ENCODE measurements at regions not wholly inside any gene's neighbourhood (a gene's known extent, or its start where the extent isn't known, plus 50 kb on each side); places are given as distances from the start of the nearest gene placed in this dataset.
A peak's percentile ranks its signal among the peaks of the same experiment; 100 is the strongest.

DNA sequence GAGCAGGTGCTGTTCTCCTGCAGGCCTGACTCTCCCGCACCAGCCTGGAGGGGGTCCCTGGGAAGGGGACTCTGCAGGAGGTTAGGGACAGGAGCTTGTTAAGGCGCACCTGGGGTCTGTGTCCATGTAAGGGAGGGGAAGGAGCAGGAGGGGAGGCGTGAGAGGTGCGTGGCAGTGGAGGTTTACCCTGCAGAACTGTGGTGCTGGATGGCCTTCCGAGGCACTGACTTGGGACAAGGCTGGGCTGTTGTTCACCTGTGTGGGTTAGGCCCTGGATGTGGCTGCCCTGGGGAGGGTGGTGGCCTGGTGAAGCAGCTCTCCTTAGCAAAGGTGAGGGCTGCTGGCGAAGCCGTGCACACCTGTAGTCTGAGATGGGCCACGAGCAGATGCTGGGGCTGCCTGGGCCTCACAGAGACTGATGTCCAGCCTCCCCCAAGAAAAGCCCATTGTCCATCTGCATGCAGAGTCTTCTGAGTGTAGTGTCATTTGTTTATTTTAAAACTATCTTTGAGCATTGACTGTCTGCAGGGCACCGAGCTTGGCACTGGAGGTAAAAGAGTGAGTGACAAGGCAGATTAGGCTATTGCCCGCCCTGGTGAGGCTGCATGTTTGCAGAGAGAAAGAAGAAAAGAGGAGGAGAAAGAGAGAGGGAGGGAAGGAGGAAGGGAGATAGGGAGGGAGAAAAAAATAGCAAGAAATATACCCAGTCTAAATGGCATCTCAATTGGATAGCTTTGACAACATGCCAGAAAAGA is 225.3 kb downstream of the GLRX3 start:
- peak in 3 of 42 donors; percentile 11 to 33 (median 13) for DNase-seq

DNA sequence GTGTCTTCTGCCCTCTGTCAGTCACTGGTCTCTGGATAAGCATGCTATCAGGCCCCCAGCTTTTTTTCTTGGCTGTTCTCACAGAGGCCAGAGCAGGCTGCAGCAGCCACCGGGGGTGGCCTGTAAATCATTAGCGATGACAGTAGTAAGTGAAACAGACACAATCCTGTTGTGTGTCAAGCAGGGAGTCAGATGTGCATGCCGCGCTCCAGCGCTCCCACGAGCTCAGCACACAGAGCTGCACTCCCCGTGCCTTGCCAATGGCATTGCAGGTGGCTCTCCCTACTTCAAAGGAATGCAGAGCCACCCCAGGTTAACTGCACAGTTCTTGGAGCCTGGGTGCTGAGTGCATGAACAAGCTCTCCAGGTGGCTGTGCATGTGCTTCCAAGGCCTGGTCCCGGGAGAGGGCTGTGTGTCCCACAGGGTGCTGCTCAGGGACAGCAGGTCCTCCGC is 226.1 kb downstream of the GLRX3 start:
- intact Hi-C loops (cut with DNase I): no loop called here
- peak in 2 of 42 donors; percentile 13 to 21 for DNase-seq

More for the DNA sequence above, 225.3 kb downstream of the GLRX3 start:
- intact Hi-C loops (cut with DNase I): no loop called here

DNA sequence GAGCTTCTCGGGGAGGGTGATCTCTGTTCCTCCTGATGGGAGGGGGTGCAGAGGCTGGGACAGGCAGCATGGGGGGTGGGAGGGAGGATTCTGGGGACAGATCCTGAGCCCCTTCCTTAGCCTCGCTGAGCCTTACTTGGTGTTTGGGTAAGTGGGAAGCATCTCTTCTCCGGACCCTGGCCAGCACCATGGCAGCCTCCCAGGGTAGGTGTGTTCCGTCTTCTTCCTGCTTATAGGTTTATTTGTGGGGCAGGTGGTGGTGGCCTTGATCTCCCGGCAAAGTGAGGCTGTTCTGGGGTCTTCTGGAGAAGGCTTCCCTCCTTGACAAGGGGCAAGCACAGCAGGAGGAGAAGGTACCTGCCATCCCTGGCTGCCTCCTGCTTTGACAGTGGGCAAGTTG is 226.9 kb downstream of the GLRX3 start:
- intact Hi-C loops (cut with DNase I): no loop called here
- peak in 1 of 42 donors; percentile 9 for DNase-seq

DNA sequence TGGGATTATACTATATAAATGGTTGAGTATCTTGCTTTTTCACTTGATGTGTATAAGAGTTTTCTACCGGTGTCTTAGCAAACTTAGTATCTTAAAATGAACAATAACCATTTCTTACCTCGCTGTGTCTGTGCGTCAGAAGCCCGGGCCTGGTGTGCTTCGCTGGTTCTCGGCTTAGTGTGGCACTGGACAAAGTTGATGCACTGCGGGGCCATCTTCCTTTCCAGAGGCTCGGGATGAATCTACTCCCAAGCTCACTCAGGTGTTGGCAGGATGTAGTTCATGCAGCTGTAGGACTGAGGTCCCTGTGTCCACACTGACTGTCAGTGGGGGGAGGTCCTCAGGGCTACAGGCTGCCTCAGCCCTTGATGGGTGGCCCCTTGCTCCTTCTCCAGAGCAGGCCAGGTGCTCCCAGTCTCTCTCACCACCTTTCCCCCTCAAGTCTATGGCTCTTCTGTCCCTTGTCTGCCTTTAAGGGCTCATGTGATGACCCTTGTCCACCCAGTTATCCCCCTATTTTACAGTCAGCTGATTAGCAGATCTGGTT is 227.8 kb downstream of the GLRX3 start:
- intact Hi-C loops (cut with DNase I): no loop called here
- peak in 1 of 42 donors; percentile 19 for DNase-seq

DNA sequence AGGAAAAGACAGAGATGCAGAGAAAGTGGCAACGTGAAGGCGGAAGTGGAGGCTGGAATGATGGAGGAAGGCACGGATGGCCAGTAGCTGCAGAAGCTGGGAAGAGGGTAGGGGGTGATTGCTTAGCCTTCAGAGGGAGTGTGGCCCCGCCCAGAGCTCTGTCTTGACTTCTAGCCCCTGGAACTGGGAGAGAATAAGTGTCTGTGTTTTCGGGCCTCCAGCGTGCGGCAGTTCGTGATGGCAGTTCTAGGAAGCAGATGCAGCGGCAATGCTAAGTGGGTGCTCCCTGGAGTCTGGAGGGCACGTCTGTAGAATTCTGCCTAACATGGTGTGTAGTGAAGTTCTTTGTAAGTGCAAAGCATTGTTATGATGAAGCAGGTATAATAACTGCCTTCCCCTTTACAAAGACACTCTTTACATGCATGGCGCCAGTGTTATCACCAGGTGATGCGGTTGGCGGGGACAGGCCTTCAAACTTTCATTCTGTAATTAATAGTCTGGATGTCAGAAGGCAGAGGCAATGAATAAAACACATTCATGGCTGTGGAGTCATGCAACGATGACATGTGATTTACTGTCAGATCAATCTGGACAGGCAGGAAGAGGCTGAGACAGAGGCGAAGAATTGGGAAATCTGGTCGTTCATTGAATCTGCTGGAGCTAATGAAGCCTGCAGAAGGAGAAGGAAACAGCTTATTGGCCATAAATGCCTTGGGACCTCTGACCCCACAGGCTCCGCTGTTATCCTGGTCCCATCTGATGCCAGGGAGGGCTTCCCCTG is 228.6 kb downstream of the GLRX3 start:
- intact Hi-C loops (cut with DNase I): no loop called here
- peak in 1 of 42 donors; percentile 11 for DNase-seq

DNA sequence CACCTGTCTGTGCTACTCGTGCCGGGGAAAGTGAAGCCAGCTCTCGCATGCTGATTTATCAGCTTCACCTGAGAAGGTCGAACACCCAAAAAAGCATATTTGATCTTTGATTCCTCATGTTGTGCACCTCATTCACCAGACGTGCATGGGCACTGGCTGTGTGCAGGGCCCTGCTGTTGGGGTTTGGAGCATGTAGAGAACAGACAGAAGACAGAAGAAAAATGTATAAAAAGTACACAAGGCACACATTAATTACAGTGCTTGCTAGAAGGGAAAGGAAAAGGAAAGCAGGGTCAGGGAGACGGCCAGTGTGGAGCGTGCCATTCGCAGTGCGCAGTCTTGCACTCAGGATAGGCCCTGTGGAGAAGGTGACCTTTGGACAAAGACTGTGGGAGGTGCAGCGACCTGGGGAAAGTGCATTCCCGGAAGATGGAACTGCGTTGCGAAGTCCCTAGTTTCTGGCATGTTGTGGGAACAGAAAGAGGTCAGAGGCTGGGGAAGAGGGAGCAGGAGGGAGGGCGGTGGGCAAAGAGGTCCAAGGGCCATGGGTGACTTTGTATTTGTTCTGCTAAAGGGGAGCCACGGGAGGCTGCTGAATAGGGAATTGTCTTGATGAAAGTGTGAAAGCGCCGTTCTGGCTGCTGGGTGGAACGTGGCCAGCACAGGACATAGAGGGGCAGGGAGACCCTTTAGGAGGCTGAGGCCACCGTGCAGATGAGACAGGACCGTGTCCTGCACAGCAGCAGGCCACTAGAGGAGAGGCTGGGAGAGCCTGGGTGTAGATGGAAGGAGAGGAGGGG is 232.8 kb downstream of the GLRX3 start:
- intact Hi-C loops (cut with DNase I): no loop called here
- DNase-seq: peak in 1 of 42 donors; percentile 18

DNA sequence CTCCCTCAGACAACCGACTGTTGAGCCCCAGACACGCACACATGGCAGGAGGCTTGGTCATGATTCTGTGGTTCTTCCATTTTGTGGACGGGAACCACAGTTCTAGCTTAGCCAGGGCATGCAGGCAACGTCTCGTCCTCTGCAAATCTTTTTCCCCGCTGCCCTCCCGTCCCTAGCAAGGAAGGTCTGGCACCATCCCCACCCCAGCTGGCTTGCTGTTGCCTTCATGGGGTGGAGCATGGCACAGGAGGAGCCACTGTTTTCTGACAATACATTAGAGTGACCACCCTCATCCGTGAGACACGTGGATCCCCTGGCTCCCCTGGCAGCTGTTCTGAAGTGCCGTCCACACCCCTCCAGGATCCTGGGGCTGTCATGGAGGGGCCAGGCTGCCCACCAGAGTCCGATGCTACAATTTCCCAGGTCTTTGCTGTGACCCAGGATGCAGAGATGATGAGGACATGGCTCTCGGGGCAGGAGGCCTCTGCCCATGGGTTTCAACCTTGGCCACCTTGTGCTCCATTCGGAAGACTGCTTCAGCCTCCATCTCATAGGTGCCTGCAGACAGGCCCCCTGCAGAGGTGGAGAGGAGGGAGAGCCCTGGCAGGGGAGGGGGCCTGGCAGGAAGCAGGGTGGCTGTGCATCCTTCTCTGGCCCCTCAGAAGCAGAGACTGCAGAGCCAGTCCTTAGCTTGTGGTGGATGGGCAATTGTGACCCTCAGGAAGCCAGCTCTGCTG is 233.6 kb downstream of the GLRX3 start:
- intact Hi-C loops (cut with DNase I): no loop called here
- DNase-seq: no peak

DNA sequence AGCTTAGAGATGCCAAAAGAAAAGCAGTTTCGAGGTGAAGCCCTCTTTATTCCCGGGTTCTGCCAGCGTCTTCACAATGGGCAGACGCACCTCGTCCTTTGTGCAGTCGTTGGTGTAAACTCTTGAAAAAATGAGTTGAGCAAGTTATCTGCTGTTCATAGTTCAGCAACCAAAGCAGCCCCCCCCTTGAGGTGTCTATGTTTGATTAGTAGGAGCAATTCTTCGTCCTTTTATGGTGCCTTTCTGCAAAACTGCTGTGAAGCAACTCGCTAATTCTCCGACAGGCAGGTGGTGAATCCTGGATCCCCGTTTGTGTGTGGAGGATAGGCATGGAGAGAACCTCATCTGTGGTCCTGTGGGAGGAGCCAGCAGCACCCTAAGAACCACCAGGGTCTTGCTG is 234.5 kb downstream of the GLRX3 start:
- DNase-seq: no peak
- intact Hi-C loops (cut with DNase I): no loop called here

DNA sequence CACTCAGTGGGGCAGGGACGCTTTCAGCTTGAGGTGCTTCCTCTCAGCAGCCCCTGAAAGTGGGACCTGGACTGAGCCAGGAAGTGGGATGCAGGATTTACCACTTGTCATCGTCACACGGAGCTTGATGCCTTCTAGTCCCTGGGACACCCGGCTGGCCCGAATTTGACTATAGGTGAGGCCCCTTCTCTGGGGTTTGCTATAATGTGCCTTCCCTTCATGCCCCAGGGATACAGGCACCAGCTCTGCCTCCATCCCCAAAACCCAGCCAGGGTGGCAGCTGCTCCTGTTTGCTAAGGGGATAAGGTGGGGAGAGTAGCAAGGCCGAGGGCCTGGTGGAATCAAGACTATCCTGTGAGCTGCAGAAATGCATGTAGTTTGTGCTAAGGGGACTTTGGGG is 235.0 kb downstream of the GLRX3 start:
- intact Hi-C loops (cut with DNase I): no loop called here
- DNase-seq: no peak

DNA sequence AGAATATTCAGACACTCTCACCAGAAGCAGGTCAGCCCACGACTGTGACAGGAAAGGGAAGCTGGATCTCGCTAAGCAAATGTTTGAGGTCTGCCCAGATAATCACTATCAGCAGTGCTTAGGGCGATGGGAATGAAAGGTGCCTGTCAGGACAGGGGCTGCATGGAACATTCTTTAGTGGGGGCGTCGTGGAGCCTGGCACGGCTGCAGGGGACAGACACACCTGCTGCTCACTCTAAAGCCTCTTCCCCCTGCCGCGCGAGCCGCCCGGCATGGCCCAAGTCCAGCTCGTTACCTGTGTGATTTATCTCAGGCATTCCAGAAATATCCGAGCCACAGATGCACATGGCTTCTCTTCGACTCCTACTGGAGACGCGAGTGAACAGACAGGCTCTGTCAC is 235.5 kb downstream of the GLRX3 start:
- DNase-seq: peak in 1 of 42 donors; percentile 17
- intact Hi-C loops (cut with DNase I): no loop called here

DNA sequence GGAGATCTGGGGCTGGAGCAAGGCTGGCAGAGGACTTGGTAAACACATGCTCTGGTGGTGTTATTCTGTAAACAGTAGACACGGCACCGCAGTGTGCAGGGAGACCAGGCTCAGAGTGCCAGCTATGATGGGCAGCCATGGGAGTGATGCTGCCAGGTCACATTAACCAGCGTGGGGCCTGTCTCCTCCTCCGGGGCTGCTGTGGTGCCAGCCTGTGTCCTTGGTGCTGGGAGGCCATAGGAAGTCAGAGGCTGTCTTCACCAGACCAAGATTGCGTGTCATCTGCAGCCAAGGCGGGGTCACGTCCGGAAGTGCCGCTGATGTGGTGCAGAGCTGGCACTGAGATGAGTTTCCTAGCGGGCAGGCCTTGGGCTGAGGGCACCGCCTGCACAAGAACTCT is 236.0 kb downstream of the GLRX3 start:
- no peak for DNase-seq
- intact Hi-C loops (cut with DNase I): no loop called here

DNA sequence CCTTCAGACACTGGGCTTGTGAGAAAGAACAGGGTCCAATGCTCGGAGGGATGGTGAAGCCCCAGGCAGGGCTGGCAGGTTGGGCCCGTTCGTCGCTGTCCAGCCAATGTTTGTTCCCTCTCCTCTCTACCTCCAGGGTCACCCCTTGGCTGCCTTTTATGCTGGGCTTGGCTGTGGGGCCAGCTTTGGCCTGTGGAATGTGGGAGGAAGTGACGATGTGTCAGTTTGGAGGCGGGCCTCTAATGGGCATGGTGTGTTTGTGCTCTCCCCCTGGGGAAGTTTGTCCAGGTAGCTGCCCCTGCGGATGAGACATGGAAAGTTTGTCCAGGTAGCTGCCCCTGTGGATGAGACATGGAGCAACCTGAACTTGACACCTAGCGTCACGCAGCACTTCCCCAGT is 236.7 kb downstream of the GLRX3 start:
- intact Hi-C loops (cut with DNase I): no loop called here
- DNase-seq: peak in 1 of 42 donors; percentile 9

DNA sequence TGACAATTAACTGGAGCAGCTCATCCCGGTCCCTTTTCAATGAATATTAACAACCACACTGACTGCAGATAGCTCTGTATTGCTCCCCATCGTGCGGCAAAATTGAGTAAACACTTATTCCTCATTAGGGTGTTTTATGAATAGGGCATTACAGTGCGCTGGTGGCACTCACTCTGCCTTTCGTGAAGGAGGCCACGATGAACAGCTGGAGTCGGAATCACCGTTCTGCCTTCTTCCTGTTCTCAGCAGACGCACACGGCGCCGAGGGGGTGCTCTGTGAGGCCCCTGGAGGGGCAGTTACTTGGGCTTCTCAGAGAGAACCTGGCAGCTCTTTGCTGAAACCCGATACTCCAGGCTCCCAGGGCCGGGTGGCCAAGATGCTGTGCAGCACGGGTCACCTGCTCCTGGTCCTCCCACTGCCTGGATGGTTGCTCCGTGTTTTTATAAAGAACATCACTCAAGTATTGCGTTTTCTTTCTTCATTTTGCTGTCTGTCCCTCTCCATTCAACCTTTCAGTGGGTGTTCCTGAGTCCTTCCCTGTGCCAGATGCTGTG is 241.9 kb downstream of the GLRX3 start:
- no peak for DNase-seq

DNA sequence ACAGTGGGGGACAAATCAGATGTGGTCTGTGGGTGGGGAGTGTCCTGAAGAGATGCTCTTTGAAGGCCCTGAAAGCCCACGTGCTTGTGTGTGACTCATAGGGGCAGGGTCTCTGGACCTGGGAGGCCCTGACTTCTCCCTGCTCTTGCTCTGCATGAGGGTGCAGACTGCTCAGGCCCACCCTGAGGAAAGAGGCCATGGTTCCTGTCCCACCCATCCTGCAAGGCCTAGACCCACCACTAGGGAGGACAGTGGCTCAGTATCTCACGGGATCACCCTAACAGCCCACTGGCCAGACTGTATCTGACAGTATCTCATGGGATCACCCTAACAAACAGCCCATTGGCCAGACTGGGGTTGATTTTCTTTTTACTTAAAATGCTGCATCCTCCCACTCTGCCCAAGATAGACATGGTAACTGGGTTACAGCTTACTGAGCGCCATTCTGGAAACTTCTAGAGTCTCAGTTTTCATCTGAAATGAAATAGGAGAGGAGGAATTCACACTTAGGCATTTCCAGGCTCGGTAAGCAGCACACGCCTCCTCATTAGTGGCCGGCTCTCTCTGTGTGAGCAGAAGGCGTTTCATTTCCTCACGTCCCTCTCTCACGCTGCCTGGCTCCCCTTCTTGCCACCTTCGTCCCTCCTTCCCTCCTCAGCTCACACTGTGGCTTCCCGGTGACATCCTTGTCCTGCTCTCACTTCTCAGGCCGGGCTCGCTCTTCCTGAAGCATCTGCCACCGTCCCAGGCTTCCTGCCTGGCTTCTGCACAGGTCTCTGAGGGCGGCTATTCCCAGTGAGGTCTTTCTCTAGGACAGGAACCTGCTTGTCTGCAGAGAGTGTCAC is 242.6 kb downstream of the GLRX3 start:
- DNase-seq: no peak
- intact Hi-C loops (cut with DNase I): no loop called here

More for the DNA sequence above, 241.9 kb downstream of the GLRX3 start:
- intact Hi-C loops (cut with DNase I): no loop called here

DNA sequence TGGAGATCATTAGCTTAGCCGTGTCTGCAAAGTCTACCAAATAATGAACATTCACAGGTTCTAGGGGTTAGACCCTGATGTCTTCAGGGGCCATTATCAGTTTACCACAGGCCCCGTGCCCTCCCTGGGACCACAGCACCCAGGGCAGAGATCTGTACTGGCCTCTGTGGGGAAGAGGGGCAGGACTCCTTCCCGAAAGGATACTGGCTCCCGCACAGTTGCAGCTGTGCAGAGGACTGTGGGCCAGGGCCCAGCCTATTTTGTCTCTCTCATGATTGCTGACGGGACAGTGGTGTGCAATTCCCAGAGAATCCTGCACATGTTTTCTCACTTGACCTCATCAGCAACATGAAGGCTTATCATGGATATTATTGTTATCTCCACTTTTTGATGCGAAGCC is 243.9 kb downstream of the GLRX3 start:
- intact Hi-C loops (cut with DNase I): no loop called here
- no peak for DNase-seq

DNA sequence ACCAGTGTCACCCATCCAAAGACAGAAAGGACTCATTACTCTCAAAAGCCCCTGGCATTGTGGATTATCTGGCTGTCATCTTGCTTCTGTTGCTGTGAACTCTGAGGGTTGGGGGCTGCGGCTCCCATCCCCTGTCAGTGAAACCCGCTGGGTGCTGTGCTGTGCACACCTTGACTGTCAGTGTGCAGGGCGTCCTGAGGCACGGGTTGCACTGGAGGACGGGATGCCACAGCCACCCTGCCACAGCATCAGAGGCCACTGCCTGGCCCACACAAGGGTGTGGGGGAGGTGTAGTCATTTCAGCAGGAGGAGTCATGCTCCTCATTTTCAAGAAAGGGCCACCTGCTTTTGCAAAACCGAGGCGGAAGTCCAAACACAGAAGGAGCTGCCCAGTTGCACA is 245.8 kb downstream of the GLRX3 start:
- no peak for DNase-seq
- intact Hi-C loops (cut with DNase I): no loop called here

DNA sequence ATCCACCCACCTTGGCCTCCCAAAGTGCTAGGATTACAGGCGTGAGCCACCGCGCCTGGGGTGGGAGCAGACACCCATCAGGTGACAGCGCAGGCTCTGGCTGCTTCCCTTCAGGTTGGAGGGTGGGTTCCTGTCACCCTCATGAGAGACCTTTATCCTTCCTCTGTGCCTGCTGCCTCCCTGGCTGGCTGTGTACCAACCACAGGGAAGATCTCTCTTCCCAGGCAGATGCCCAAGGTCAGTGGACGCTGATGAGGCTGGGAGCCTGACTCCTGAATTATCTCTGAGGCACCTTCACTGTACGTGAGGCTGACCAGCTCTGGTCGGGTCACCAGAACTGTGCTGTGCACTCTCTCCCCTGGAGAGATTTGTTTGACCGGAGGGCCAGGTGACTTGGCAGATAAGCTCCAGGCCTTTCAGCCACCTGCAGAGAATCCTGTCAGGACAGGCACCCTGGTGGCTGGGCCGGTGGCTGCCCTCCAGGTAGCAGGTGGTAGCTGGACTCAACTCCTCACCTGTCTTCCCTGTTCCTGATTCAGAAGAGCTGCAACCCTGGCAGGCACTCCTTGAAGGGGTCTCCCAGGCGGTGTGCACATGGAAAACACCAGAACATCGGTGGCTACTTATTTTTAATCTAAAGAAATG is 251.9 kb downstream of the GLRX3 start:
- peak in 1 of 42 donors; percentile 12 for DNase-seq
- intact Hi-C loops (cut with DNase I): no loop called here

Measured in head of caudate nucleus (tissue), 42 donors.